AG10803 (cell line): ENCODE measurements at regions not wholly inside any gene's neighbourhood (a gene's known extent, or its start where the extent isn't known, plus 50 kb on each side); places are given as distances from the start of the nearest gene placed in this dataset.

Experiments
- DNase-seq: peaks from one replicate; pipeline ENCODE4 v3.0.0; 2010; ENCODE audit warnings: low read depth
- H3K4me3 ChIP-seq: 2 replicates; pipeline ENCODE4 v1.5.1; 2011; ENCODE audit warnings: mild to moderate bottlenecking, low read length, control low read depth
- CTCF ChIP-seq: conservative IDR thresholded peaks from 2 replicates; pipeline ENCODE4 v1.5.1; 2011; ENCODE audit warnings: mild to moderate bottlenecking, low read length, control low read depth, inconsistent platforms

- no peak for TF ChIP-seq CTCF
- no peak overlapping the region for H3K4me3 ChIP-seq
- DNase-seq: no peak
Observed at GRCh38 chr4:116530048-116530447, 555.3 kb downstream of the TRAM1L1 start.

- DNase-seq: no peak
- H3K4me3 ChIP-seq: no peak overlapping the region
- no peak for TF ChIP-seq CTCF
Observed at GRCh38 chr4:116529129-116529528, 556.2 kb downstream of the TRAM1L1 start.

- TF ChIP-seq CTCF: no peak
- no peak overlapping the region for H3K4me3 ChIP-seq
- no peak for DNase-seq
Observed at GRCh38 chr4:116522922-116523321, 562.5 kb downstream of the TRAM1L1 start.

GRCh38 chr4:116520886-116521285 is 564.5 kb downstream of the TRAM1L1 start:
- no peak overlapping the region for H3K4me3 ChIP-seq
- no peak for DNase-seq
- no peak for TF ChIP-seq CTCF

- no peak for DNase-seq
- H3K4me3 ChIP-seq: no peak overlapping the region
- TF ChIP-seq CTCF: no peak
Observed at GRCh38 chr4:116516711-116517110, 568.7 kb downstream of the TRAM1L1 start.

- DNase-seq: no peak
- no peak for TF ChIP-seq CTCF
- no peak overlapping the region for H3K4me3 ChIP-seq
Observed at GRCh38 chr4:116515959-116516358, 569.4 kb downstream of the TRAM1L1 start.

- no peak overlapping the region for H3K4me3 ChIP-seq
- TF ChIP-seq CTCF: no peak
- DNase-seq: no peak
Observed at GRCh38 chr4:116512552-116512951, 572.8 kb downstream of the TRAM1L1 start.
